ENCODE measurements at regions not wholly inside any gene's neighbourhood (a gene's known extent, or its start where the extent isn't known, plus 50 kb on each side); places are given as distances from the start of the nearest gene placed in this dataset.

DNA sequence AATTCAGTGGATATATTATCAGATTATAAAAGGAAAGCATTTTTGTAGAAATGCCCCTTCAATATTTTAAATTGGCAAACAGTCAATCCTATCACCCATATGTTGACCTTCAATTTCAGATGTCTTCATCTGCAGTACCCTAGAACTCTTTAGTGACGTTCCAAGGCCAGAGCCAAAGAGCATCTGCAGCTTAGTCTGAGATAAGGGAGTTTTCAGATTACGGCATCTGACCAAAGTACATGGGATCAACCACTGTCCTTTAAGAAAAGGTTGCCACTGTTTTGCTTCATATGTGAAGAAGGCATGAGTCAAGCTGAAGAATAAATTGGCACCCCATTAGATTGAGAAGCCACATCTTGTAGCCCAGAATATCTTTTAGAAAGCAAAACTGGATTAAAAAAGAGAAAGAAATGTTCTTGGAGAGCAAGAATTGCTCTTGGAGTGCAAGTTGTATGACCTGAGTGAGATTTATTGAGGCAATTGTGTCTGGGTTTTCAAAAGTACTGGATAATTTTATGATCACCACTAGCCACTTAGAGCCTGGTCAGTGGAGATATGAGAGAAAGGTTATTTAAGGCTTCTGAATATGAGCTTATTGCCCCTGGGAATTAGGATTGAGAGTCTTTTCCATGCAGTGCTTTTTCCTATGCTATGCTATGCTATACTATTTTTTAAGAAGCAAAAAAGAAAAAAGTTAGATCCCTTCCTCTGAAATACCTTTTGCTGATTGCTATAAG lies 251.9 kb upstream of the NR3C2 start:
- DNase-seq (ENCODE audit: low read depth) = no peak
- TF ChIP-seq, protein P1, sequence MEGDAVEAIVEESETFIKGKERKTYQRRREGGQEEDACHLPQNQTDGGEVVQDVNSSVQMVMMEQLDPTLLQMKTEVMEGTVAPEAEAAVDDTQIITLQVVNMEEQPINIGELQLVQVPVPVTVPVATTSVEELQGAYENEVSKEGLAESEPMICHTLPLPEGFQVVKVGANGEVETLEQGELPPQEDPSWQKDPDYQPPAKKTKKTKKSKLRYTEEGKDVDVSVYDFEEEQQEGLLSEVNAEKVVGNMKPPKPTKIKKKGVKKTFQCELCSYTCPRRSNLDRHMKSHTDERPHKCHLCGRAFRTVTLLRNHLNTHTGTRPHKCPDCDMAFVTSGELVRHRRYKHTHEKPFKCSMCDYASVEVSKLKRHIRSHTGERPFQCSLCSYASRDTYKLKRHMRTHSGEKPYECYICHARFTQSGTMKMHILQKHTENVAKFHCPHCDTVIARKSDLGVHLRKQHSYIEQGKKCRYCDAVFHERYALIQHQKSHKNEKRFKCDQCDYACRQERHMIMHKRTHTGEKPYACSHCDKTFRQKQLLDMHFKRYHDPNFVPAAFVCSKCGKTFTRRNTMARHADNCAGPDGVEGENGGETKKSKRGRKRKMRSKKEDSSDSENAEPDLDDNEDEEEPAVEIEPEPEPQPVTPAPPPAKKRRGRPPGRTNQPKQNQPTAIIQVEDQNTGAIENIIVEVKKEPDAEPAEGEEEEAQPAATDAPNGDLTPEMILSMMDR (IDR thresholded peaks at IDR 0.05; ENCODE audit: control insufficient read depth, extremely low read depth, insufficient read depth) = no peak
- H3K4me3 ChIP-seq (ENCODE audit: low read depth, low read length) = no peak overlapping the region

DNA sequence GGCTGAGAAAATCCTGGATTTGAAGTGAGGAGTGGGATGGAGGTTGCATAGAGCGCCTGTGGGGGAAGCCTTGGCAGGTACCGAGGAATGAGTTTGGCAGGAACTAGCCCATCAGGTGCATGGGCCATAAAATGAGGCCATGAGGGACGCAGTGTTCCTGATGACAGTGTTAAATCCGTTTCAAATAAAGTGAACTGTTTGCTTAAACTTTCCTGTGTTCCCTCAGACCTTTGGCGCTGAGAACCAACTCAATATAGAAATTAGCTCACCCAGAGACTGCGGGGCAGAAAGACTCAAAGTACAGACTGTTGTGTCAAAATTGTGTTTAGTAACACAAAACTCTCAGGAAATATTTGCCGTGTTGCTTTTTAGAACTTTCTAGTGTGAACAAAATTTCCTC lies 250.0 kb upstream of the NR3C2 start:
- DNase-seq (ENCODE audit: low read depth) = peak; percentile 98
- TF ChIP-seq, protein P1 (IDR thresholded peaks at IDR 0.05; ENCODE audit: control insufficient read depth, extremely low read depth, insufficient read depth) = no peak
- no peak overlapping the region for H3K4me3 ChIP-seq (ENCODE audit: low read depth, low read length)

DNA sequence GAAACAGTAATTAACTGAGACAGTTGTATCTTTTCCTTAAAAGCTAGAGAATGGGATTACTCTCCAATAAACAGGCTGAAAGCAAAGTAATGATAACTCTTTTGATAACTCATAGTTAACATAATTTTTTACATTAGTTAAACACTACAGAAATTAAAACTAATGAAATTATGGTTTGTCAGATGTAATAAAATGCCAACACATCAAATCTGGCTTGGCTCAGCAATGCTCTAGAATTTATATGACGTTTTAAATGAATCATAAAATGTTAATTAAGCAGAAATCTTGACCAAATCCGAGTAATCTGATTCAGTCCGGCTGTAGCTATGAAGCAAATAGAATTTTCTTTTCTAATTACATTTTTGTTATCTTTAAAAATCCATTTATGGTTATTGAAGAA lies 244.2 kb upstream of the NR3C2 start:
- TF ChIP-seq, protein P1 (IDR thresholded peaks at IDR 0.05; ENCODE audit: control insufficient read depth, extremely low read depth, insufficient read depth) = no peak
- H3K4me3 ChIP-seq (ENCODE audit: low read depth, low read length) = no peak overlapping the region
- DNase-seq (ENCODE audit: low read depth) = no peak

DNA sequence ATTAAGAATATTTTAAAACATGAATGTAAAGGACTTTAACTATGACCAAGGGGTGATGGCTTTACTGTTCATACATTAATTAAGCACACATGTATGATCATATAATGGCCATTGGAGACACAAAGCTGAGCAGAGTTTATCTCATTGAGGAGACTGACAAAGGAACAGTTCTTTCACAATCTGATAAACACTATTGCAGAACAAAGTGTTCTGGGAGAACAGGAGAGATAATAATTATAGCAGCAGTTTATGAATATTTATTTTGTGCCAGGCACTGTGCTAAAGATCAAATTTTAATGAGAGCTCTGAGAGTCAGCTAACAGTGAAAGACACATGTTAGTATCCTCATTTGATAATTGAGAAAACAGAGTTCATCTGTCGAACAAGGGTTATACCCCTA lies 242.4 kb upstream of the NR3C2 start:
- DNase-seq (ENCODE audit: low read depth) = peak; percentile 14

DNA sequence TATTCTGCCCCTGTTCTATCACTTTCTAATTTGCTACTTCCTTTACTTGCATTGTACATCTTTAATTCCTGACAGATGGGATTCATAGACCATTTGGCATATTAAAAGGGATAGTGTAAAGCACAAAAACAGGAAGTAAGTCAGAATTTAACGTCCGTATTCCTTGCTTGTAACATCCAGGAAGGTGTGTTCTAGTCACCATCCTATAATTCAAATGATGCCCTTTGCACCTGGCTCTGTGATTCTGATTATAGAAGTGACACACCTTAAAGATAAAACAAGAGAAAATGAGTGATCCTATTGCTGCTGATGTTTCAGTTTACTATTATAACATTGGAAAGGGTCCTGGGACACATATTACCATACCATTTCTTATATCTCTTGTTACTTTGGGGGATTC lies 238.7 kb upstream of the NR3C2 start:
- TF ChIP-seq, protein P1 (IDR thresholded peaks at IDR 0.05; ENCODE audit: control insufficient read depth, extremely low read depth, insufficient read depth) = no peak
- H3K4me3 ChIP-seq (ENCODE audit: low read depth, low read length) = no peak overlapping the region
- DNase-seq (ENCODE audit: low read depth) = no peak

More for the DNA sequence above, 242.4 kb upstream of the NR3C2 start:
- TF ChIP-seq, protein P1 (IDR thresholded peaks at IDR 0.05; ENCODE audit: control insufficient read depth, extremely low read depth, insufficient read depth) = no peak
- H3K4me3 ChIP-seq (ENCODE audit: low read depth, low read length) = no peak overlapping the region

DNA sequence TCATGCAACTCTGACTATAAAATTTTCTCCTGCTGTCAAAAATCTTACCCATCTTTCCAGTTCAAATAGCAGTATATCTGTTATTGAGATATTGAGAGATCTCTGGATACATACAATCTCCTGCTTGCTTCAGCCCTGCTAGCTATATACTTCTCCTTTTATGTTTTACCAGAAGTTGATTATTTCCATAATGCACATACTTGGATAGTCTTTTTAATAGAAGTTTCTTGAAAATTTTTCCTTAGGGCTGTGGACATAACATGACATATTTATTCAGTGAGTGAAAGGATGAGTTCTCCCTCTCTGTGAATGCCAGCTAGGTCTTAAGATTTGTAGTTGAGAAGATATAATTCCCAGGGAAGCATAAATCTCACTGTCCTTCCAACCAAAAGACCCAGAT lies 234.1 kb upstream of the NR3C2 start:
- TF ChIP-seq, protein P1 (IDR thresholded peaks at IDR 0.05; ENCODE audit: control insufficient read depth, extremely low read depth, insufficient read depth) = no peak
- no peak for DNase-seq (ENCODE audit: low read depth)
- no peak overlapping the region for H3K4me3 ChIP-seq (ENCODE audit: low read depth, low read length)

DNA sequence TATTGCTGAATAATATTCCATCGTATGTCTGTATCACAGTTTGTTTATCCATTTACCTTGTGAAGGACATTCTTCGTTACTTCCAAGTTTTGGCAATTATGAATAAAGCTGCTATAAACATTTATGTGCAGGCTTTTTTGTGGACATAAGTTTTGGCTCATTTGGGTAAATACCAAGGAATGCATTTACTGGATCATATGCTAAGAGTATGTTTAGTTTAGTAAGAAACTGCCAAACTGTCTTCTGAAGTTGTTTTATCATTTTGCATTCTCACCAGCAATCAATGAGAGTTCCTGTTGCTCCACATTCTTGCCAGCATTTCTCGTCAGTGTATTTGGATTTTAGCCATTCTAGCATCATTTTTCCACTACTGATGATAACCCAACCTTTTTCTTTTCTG lies 232.7 kb upstream of the NR3C2 start:
- TF ChIP-seq, protein P1 (IDR thresholded peaks at IDR 0.05; ENCODE audit: control insufficient read depth, extremely low read depth, insufficient read depth) = no peak
- H3K4me3 ChIP-seq (ENCODE audit: low read depth, low read length) = no peak overlapping the region
- DNase-seq (ENCODE audit: low read depth) = no peak

All from LNCaP clone FGC (cell line).